Hippocampal formation (tissue), 2 donors: ENCODE measurements at regions not wholly inside any gene's neighbourhood (a gene's known extent, or its start where the extent isn't known, plus 50 kb on each side); places are given as distances from the start of the nearest gene placed in this dataset.

Experiments
- DNase-seq, 2 donors: peaks; one replicate each; lab custom pipeline; 2025; lab: John Stamatoyannopoulos, UW

DNA sequence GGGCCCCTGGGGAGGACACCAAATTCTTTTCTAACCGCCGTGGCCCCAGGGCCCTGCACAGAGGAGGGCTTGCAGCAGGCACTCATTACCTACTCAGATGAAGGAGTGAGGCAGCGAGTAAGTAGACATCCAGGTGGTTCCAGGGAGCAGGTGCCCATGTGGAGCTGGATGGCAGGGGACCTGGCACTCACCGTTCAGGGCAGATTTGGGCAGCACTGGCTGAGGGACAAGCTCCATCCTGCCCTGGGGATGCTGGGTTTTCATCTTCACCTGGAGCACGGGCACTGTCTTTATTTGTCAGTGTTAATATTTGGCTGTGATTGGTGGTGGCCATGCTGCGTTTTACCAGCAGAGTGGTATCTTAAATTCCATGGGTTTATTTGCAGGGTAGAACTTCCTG lies 1182.7 kb downstream of the BRD1 start:
- no peak for DNase-seq

GRCh38 chr22:48644108-48644507 lies 1183.6 kb downstream of the BRD1 start:
- no peak for DNase-seq

DNA sequence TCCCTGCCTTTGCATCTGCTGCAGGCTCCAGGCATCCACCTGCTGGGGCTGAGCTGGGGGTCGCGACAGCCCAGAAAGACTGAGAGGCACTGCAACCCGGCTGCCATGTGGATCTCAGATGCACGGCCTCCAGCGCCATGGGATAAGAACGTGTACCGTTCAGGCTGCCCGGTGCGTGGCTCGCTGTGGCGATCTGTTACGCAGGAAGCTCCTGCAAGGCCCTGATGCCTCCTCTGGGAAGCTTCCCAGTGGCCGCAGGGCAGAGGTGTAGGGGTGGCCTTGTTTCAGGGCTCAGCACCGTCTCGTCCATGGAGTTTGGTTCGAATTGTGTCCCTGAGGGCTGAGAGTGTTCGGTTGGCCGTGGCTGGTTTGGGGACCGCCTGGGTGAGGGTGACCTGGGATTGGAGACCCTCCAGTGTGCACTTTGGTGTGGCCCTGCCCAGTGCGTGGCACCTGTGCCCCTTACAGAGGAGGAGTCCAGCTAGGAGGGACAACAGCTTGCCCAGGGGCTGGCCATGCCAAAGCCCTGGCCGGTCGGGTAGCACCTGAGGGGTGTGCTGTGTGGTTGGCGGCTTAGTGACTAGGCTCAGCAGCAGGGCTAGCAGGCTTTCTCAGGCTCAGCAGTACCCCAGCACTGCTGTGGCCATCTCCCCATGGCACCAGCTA lies 1184.5 kb downstream of the BRD1 start:
- DNase-seq, result no peak

DNA sequence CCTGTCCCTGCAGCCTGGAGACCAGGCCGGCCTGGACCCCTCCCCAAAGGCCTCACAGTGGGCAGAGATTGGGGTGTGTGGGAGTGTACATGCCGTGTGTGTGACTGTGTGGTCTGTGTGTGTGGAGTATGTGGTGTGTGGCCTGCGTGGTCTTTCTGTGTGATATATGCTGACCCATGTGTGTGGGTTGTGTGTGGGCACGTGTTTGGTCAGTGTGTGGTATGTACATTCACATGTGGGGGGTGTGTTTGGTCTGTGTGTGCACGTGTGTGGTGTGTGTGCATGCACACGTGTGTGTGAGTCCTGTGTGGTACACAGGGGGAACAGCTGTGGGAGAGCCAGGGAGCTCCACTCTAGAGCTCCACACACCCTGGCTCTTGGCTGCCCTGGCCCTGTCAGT lies 1185.1 kb downstream of the BRD1 start:
- DNase-seq, result no peak

DNA sequence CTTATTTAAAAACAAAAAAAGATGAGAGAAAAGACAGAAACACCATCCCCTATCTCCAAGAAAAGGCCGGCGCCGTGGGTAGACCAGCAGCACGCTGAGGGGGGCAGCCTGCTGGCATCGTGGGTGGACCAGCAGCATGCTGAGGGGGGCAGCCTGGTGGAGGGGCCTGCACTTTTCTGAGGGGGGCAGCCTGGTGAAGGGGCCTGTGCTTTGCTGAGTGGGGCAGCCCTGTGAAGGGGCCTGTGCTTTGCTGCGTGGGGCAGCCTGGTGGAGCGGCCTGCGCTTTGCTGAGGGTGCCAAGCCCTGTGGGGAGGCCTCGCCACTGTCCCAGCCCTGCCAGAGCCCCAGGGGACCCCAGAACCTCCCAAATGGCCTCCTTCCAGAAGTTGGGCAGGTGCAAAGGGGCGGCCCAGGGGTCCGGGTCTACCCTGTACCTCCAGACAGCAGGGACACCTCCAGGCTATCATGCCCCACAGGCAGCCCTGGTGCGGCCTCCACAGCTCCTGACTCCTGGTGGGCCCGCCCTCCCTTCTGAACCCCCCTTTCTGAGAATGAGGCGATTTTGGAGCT lies 1185.7 kb downstream of the BRD1 start:
- DNase-seq, result no peak

DNA sequence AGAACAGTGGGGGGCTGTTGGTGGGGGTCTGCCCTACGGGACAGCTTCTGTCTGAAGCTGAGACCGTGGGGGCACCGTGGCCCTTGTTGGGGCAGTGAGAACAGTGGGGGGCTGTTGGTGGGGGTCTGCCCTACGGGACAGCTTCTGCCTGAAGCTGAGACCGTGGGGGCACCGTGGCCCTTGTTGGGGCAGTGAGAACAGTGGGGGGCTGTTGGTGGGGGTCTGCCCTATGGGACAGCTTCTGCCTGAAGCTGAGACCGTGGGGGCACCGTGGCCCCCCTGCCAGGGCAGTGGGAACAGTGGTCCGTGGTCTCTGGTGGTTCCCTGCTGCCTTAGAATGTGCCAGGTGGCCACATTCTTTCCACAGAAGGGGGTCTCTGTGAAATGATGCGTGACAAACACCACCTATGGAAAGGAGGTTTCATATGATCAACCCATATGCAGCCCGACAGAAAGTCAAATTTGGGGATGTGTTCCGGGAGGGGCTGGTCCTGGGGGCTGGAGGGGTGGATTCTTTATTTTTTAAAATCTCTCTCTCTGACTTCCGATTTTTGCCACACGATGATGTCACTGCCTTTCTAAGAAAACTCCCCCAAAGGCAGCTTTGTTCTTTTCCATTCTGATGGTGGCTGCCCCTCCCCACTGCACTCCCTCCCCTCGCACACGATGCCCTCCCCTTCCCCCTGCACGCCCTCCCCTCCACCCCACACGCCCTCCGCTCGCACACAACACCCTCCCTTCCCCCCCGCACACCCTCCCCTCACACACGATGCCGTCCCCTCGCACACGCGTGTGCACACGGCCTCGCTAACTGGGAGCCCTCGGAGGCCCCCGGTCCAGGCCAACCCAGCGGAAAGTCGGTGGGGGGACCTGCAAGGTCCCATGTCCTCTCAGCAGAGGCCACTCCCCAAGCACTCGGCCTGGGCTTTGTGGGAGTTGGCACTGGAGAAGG lies 1186.5 kb downstream of the BRD1 start:
- peak in 1 of 2 donors; percentile 14 for DNase-seq

DNA sequence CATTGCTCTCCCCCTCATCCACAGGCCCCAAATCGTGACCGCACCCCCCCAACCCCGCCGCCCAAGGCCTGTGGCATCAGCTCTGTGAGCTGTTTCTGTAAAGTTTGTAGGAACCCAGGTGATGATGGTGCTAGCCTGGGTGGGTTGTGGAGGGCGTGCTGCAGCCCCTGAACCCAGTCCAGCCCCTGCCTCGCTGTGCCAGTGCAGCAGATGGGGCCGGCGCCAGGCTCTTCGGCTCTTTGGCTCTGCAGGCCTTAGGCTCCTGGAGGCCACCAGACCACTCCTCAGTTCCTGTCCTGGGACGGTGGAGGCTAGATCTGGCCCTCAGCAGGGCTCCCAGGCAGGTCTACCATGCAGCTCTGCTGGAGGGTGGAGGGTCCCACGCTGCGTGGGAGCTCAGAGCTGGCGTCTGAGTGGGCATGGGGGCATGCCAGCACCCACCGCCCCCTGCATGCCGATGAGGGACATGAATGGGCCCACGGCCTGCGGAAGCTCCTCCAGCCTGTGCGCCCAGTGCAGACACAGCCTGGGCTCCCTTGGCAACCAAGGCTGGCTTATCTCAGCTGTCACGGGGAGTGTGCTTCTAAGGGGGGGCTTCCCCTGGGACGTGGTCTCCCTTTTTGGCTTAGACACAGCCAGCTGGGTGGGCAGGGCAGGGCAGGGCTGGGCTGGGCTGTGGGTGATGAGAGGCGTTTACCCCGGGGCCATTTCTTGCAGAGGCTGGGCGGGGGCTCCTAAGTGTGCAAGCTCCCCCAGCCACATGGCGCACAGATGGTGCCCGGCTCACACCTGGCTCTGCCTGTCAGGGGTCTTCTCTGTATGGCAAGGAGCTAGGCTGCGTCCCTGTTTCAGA lies 1187.6 kb downstream of the BRD1 start:
- no peak for DNase-seq

DNA sequence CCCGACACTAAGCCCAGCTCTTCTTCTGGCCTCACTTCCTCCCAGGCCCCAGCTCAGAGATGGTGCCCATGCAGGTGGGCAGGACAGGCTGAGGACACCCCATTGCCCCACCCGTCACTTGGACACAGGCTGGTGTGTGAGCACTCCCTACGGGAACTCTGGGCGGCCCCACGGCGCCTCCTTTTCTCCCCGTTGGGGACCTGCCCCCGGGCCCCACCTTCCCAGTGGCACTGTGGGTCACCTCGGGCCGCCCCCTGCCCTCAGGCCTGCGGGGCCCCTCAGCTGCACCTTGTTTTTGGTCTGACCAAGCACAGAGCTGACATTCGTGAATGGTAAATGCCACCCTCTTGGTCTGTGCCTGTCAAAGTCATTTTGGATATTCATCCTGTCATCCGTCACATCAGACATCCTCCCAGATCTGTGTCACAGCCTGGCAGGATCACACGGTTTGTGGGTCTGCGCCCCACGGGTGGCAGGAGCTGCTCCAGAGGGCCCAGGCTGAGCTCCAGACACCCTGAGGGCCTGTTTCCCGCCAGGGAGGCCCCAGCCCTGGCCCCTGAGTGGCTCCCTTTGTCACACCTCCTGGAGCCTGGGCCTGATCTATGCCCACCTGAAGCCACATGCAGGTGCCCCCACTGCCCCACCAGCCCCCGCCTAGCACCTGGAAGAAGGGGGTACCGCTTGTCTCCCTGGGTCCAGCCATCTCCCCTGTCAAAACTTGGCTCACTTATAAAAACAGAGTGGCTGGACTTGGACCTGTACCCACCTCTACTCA lies 1188.5 kb downstream of the BRD1 start:
- DNase-seq, result no peak

- no peak for DNase-seq
Observed at GRCh38 chr22:48637231-48637630, 1190.4 kb downstream of the BRD1 start.

GRCh38 chr22:48636746-48637145 lies 1190.9 kb downstream of the BRD1 start:
- DNase-seq, result no peak

DNA sequence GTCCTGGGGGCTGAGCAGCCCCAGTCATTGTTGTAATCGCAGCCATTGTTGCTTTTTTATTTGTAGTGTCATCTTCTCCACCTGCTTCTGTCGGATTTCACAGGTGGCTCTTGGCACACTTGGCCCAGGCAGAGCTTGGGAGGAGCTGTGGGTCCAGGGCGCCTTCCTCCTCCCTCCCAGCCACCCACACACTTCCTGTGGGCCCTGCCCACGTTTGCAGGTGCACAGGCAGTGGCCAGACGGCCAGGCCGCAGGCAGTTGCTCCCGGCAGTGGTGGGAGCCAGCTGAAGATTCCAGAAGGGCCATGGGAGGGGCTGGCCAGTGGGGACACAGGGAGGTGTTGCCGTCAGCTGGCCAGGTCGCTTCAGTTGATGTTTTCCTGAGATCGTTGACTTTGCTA lies 1191.9 kb downstream of the BRD1 start:
- no peak for DNase-seq

DNA sequence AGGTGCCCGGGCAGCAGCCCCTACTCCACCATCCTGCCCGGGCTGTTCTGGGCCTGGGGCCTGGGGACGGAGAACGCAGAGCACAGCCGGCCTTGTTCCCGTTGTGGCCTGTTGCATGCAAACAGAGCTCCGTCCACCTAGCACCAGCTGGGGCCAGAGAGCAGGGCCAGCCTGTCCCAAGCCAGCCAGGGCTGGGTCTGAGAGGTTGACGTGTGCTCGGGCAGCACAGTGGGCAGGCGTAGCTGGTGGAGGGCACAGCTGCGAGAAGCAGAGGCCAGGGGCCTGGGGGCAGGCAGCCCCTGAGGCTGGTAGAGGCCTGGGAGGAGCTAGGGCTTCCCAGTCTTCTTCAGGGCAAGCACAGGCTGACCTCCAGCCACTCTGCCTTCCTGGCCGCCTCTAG lies 1192.6 kb downstream of the BRD1 start:
- DNase-seq, result no peak

GRCh38 chr22:48633996-48634836 lies 1193.5 kb downstream of the BRD1 start:
- DNase-seq, result no peak

GRCh38 chr22:48632646-48633246 lies 1194.9 kb downstream of the BRD1 start:
- no peak for DNase-seq

GRCh38 chr22:48631288-48631863 lies 1196.3 kb downstream of the BRD1 start:
- peak in 1 of 2 donors; percentile 28 for DNase-seq

DNA sequence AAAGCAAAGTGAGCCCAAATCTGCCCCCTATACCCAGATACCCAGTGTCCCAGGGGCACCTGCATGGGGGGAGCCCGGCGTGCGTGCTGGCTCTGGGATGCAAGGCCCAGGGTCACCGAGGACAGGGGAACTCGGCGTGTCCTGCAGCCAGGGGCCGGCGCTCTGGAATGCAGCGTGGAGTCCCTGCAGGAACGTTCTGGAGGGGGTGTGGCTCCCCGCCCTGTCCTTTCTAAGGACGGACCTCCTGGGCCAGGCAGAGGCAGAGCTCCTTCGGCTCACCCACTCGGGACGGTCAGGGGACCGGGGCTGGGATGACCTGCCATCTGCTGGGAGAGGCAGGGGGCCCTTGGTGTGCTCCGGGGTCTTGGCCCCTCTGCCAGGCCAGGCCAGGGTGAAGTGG lies 1196.8 kb downstream of the BRD1 start:
- no peak for DNase-seq

GRCh38 chr22:48630433-48630754 lies 1197.3 kb downstream of the BRD1 start:
- no peak for DNase-seq

GRCh38 chr22:48629631-48630432 lies 1197.8 kb downstream of the BRD1 start:
- DNase-seq, result peak; percentile 65 to 67
